NCI-H510A treated with DMSO at 0.1 percent for 48 hours (cell line): ENCODE measurements at regions not wholly inside any gene's neighbourhood (a gene's known extent, or its start where the extent isn't known, plus 50 kb on each side); places are given as distances from the start of the nearest gene placed in this dataset.
"Not testable (repeated sequence)": the region's sequence is repeated elsewhere in the genome, so short reads cannot be mapped to it uniquely, and the experiment has no call there.

Source experiments
- DNase-seq: peaks from one replicate; lab custom pipeline; 2025; lab: John Stamatoyannopoulos, UW

GRCh38 chr12:59084511-59085375 is 164.4 kb upstream of the LRIG3 start:
- no peak for DNase-seq

DNA sequence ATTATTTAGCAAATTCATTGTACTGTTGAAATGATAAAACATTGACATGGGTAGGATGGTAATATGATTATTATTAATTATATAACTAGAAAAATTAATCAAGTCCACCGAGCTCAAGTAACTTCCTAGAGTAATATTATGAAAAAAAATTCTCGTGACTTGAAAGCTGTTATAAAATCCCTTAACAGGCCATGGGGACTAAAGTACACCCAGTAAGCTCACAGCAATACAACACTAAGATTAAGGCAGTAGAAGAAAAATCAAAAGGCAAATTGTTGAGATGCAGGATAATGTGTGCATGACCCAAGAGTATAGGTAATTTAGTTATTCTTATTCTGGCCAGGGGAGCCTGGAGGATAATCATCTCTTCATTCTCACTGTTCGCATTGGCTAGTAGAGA is 162.6 kb upstream of the LRIG3 start:
- no peak for DNase-seq

- no peak for DNase-seq
Measured at GRCh38 chr12:59080101-59080500, 159.8 kb upstream of the LRIG3 start.

GRCh38 chr12:59079472-59079871 is 159.2 kb upstream of the LRIG3 start:
- no peak for DNase-seq

DNA sequence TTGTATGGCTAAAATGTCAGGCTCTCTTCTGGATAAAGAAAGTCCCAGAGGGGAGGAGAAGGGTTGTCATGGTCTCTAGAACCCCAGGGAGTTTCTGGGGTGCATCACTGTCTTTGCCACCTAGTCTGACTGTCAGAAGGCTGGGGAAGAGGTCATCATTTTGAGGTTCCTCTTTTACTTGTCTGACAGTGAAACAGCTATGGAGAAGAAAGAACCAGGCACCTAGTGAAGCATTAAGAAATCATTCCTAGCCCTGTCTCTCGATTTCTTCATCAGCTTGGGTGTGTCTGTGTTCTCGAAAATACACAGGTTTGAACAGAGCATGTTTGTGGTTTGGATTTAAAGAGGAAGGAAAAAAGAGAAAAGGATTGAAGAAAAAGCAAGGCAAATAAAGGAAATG is 158.7 kb upstream of the LRIG3 start:
- no peak for DNase-seq

- peak; percentile 25 for DNase-seq
Measured at GRCh38 chr12:59077575-59078426, 157.5 kb upstream of the LRIG3 start.

DNA sequence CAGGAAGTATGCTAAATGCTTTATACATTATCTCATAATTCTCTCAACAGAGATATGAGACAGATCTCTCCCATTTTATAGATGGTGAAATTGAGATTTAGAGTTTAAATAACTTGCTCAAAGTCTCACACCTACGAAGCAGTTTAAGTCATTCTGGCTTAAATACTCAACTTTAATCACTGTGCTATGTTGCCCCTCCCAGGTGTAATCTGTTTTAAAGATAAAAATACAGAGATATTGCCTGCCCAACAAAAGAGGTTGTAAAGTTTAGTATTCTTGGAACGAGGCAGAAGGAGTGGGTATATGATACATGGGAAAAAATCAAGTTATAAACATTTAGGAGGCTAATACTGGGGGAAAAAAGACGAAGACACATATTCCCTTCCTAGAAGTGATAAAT is 156.8 kb upstream of the LRIG3 start:
- DNase-seq = no peak

GRCh38 chr12:59076622-59077021 is 156.3 kb upstream of the LRIG3 start:
- peak; percentile 21 for DNase-seq

DNA sequence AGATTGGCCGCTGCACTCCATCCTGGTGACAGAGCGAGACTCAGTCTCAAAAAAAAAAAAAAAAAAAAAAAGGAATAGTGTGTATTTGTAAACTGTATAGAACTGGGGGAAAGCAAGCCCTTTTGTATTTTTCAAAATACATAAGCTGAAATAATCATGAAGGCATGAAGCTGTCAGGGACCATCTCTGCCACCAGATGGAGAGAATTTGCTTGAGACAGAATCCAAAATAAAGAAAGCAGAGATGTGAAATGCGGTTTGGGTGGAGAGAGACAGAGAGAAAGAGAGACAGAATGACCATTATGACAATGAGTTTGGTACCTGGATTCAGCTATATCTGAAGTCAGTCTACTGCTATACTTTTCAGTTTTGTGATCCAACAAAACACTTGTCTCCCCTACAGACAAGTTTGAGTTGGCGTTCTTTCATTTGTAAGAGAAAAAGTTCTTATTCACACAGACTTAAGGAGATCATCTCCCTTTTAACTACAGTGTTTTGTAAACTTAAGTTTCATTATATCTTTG is 155.7 kb upstream of the LRIG3 start:
- DNase-seq = no peak

DNA sequence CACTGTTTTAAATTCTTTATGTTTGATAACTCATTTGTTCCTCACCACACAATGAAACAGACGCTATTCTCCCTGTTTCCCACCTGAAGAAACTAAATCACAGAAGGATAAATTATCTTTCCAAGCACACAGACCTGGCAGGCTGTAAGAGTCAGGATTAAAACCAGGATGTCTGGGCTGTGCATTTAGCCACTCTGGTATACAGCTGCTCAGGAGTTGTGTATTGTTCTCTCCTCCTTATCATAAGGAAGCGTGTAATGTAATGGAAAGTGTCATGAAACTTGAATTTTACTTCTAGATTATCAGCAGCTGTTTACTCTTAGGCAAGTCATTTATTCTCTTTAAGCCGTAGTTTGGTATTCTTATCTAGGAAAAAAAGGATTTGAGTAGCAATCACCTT is 154.8 kb upstream of the LRIG3 start:
- no peak for DNase-seq

DNA sequence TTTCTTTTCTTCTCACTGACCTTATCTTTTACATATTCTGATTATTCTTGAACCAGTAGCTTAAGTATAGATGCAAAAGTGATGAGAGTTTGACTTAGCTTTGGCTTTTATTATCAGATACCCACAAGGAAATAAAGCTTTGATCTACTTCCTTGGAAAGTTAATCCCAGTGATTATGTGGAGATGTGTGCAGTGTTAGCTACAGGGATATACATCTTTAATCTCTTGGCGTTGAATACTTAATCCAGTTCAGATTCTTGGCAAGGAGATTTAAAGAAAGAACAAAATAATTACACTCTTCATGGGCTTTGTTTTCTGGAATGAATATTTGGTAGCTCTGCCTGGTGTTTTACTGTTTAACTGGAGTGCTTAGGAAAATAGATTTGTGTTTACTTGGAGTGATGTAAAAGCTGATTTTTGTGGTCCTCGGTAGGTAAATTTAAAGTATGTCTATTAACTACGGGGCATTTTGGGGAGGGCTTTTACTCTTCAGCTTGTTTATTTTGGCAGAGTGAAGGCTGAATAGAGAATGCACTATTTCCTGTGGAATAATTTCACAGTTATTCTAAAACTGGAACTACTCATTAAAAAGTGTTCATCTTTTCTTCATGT is 150.1 kb upstream of the LRIG3 start:
- no peak for DNase-seq

GRCh38 chr12:59069516-59069915 is 149.2 kb upstream of the LRIG3 start:
- DNase-seq = no peak

DNA sequence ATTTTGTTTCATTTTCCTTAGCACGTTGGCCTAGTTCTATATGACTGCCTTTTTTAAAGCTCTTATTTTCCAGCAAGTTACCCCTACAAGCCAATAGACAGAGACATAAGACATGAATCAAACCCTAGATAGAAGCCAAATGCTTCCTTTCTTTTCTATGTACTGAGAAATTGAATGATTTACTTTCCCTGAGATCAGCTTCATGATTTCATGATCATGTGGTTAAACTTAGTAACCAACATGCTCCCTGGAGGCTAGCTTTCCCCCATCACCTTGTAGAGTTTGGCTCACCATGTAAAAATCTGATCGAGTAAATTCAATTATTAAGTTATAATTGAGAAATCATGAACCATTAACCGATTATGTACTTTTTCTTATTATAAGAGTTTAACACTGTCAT is 148.1 kb upstream of the LRIG3 start:
- no peak for DNase-seq

- no peak for DNase-seq
Measured at GRCh38 chr12:59067083-59067482, 146.8 kb upstream of the LRIG3 start.

GRCh38 chr12:59066445-59066844 is 146.1 kb upstream of the LRIG3 start:
- no peak for DNase-seq

GRCh38 chr12:59059088-59059935 is 139.0 kb upstream of the LRIG3 start:
- DNase-seq = no peak

- DNase-seq = no peak
Measured at GRCh38 chr12:59056966-59057365, 136.7 kb upstream of the LRIG3 start.

- no peak for DNase-seq
Measured at GRCh38 chr12:59055204-59055860, 135.0 kb upstream of the LRIG3 start.

GRCh38 chr12:59053266-59053899 is 133.1 kb upstream of the LRIG3 start:
- DNase-seq = not testable (repeated sequence)

DNA sequence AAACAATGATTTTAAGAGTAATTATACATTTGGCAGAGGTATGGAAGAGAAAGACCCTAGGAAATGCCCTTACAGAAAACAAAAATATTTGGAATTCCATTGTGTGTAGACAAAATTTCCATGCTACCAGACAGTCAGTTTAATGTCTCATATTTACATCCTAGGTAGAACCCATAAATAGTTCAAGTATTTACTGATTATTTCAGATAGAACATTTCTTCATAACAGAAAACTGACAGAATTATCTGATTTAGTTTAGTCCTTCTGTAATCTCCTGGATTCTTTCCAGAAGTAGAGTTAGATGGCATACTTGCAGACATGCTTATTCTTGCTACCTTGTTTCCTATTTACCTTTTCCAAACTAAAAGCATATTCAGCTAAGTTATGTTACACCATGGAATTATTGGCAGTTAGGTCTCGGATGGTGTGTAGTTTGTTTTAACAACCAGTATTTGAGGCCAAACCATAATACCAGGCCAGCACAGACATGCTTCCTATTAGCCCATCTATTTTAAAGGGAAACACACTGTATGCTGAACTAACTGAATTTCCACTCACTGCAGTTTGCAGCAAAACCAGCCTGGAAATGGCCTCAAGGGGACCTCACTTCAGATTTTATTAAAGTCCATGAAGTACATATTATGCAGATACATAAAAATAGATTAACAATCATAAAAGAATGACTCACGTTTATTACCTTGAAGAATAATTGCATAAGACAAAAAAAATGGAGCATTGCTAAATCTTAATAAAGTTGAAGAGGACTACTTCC is 126.6 kb upstream of the LRIG3 start:
- DNase-seq = no peak
